GM23338 (cell line): ENCODE measurements at regions not wholly inside any gene's neighbourhood (a gene's known extent, or its start where the extent isn't known, plus 50 kb on each side); places are given as distances from the start of the nearest gene placed in this dataset.

Experiments
- ATAC-seq: fragments of 200-7000 bp; cut with Tn5 transposase; 3 replicates; pipeline ENCODE4 v1.9.1; 2020
- DNase-seq: peaks from one replicate; pipeline ENCODE4 v3.0.0-alpha.2; 2015; ENCODE audit warnings: low spot score
- H2AFZ ChIP-seq: fragments of 200-600 bp; sonication (generic); 2 replicates; pipeline ENCODE4 v1.8.0; 2016; ENCODE audit warnings: antibody characterized with exemption, mild to moderate bottlenecking, moderate library complexity
- H3F3A ChIP-seq: fragments of 200-600 bp; sonication (generic); replicated peaks from 2 replicates; pipeline ENCODE4 v1.8.0; 2017; ENCODE audit warnings: antibody characterized with exemption, mixed run types, low read depth
- H3K27ac ChIP-seq: fragments of 200-600 bp; sonication (generic); 2 replicates; pipeline ENCODE4 v1.6.1; 2016; ENCODE audit warnings: low read depth
- H3K27me3 ChIP-seq: fragments of 200-600 bp; sonication (generic); 2 replicates; pipeline ENCODE4 v1.8.0; 2016; ENCODE audit warnings: mild to moderate bottlenecking, mixed run types, moderate library complexity; ENCODE audit not compliant: insufficient read depth
- H3K36me3 ChIP-seq: fragments of 200-600 bp; sonication (generic); 2 replicates; pipeline ENCODE4 v1.8.0; 2016; ENCODE audit warnings: mild to moderate bottlenecking; ENCODE audit not compliant: insufficient read depth
- H3K4me1 ChIP-seq: fragments of 200-600 bp; sonication (generic); 2 replicates; pipeline ENCODE4 v1.8.0; 2016; ENCODE audit warnings: mild to moderate bottlenecking, moderate library complexity; ENCODE audit not compliant: insufficient read depth
- H3K4me2 ChIP-seq: fragments of 200-600 bp; sonication (generic); 2 replicates; pipeline ENCODE4 v1.7.1; 2017; ENCODE audit warnings: mixed run types
- H3K4me3 ChIP-seq: fragments of 200-600 bp; sonication (generic); 2 replicates; pipeline ENCODE4 v1.6.1; 2016; ENCODE audit warnings: mixed run types
- H3K79me2 ChIP-seq: fragments of 200-600 bp; sonication (generic); replicated peaks from 2 replicates; pipeline ENCODE4 v1.8.0; 2017; ENCODE audit warnings: mild to moderate bottlenecking; ENCODE audit not compliant: insufficient read depth
- H3K9me2 ChIP-seq: fragments of 200-600 bp; sonication (generic); 2 replicates; pipeline ENCODE4 v1.8.0; 2017; ENCODE audit not compliant: insufficient read depth
- H4K20me1 ChIP-seq: fragments of 200-600 bp; sonication (generic); replicated peaks from 2 replicates; pipeline ENCODE4 v1.8.0; 2017; ENCODE audit warnings: mild to moderate bottlenecking; ENCODE audit not compliant: insufficient read depth
- H3K27ac Mint-ChIP-seq: 2 replicates; pipeline ENCODE4 v1.8.0; 2020; ENCODE audit warnings: inconsistent platforms, mild to moderate bottlenecking, moderate library complexity, mixed read lengths
- H3K27me3 Mint-ChIP-seq: 3 replicates; pipeline ENCODE4 v1.8.0; 2022; ENCODE audit warnings: low read depth, mild to moderate bottlenecking, moderate library complexity, mixed read lengths, inconsistent platforms; ENCODE audit not compliant: insufficient read depth, poor library complexity
- H3K36me3 Mint-ChIP-seq: 3 replicates; pipeline ENCODE4 v1.8.0; 2021; ENCODE audit warnings: low read depth, mild to moderate bottlenecking, inconsistent platforms, moderate library complexity, mixed read lengths
- H3K4me1 Mint-ChIP-seq: 3 replicates; pipeline ENCODE4 v1.8.0; 2020; ENCODE audit warnings: mild to moderate bottlenecking, inconsistent platforms, mixed read lengths
- H3K4me3 Mint-ChIP-seq: 3 replicates; pipeline ENCODE4 v1.8.0; 2021; ENCODE audit warnings: moderate library complexity, mild to moderate bottlenecking, inconsistent platforms, mixed read lengths
- H3K9me3 Mint-ChIP-seq: 3 replicates; pipeline ENCODE4 v1.8.0; 2020; ENCODE audit warnings: moderate library complexity, mild to moderate bottlenecking, inconsistent platforms, mixed read lengths
- CREB1 ChIP-seq: fragments of 250-450 bp; sonication (Bioruptor Pico); IDR thresholded peaks from 2 replicates; pipeline ENCODE4 v1.5.0; 2020; ENCODE audit warnings: low read depth, mild to moderate bottlenecking, moderate library complexity
- CTCF ChIP-seq, 2 experiments: fragments of 200-600 bp in 1 of 2; sonication (generic) in 1 of 2; conservative IDR thresholded peaks; 2 replicates each; pipeline versions ENCODE4 v1.5.1 to v1.6.1; 2016 to 2017; ENCODE audit warnings: antibody characterized with exemption in 2 of 2, low read depth in 2 of 2, mild to moderate bottlenecking in 2 of 2, moderate library complexity in 1 of 2
- ETS1 ChIP-seq: IDR thresholded peaks from 2 replicates; pipeline ENCODE4 v1.6.1; 2016; ENCODE audit warnings: antibody characterized with exemption
- EZH2 ChIP-seq: fragments of 200-600 bp; sonication (generic); IDR thresholded peaks from one replicate; pipeline ENCODE4 v1.8.0; 2017; ENCODE audit warnings: antibody characterized with exemption, mild to moderate bottlenecking, low read depth; ENCODE audit not compliant: unreplicated experiment
- EZH2phosphoT487 ChIP-seq: fragments of 200-600 bp; sonication (generic); IDR thresholded peaks from one replicate; pipeline ENCODE4 v1.8.1; 2018; ENCODE audit warnings: antibody characterized with exemption; ENCODE audit not compliant: unreplicated experiment
- JUNB ChIP-seq: IDR thresholded peaks from one replicate; pipeline ENCODE4 v1.6.1; 2016; ENCODE audit warnings: antibody characterized with exemption; ENCODE audit not compliant: unreplicated experiment
- NANOG ChIP-seq: IDR thresholded peaks from 2 replicates; pipeline ENCODE4 v1.6.1; 2016; ENCODE audit warnings: antibody characterized with exemption, borderline replicate concordance
- POLR2AphosphoS5 ChIP-seq: IDR thresholded peaks from 2 replicates; pipeline ENCODE4 v1.6.1; 2016; ENCODE audit warnings: antibody characterized with exemption, low read depth
- TF ChIP-seq, protein P1 (sequence below): fragments of 250-450 bp; sonication (Bioruptor Pico); IDR thresholded peaks from 2 replicates; pipeline ENCODE4 v1.5.0; 2020; ENCODE audit warnings: mild to moderate bottlenecking, moderate library complexity

DNA sequence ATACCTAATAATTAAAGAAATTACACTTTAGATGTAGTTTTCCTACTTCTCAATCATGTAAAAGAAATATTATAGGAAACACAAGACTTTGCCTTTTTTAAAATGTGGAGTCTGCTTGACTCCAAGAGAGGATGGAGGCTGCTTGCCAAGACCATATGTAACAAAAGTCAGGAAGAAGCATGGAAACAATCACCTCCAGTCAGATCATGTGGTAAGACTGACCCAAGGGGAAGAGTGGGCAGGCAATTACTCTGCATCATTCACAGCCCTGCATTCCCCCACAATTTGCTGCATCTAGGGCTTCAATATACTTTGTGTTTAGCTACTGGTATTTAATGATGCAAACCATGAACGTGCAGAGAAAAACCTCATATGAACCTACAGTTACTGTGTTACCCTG, 78.0 kb upstream of the RXFP1 start (continued):
- no peak for TF ChIP-seq ETS1
- TF ChIP-seq EZH2 = no peak
- TF ChIP-seq NANOG = no peak
- TF ChIP-seq CTCF (conservative IDR thresholded peaks at IDR 0.05; ENCODE audit: low read depth in 2 of 2) = no peak
- no peak for TF ChIP-seq JUNB
- TF ChIP-seq POLR2AphosphoS5 = no peak
- no peak for TF ChIP-seq EZH2phosphoT487

GRCh38 chr4:158444621-158445020, 77.1 kb upstream of the RXFP1 start:
- ATAC-seq (no peak), DNase-seq (no peak)
- Mint-ChIP-seq H3K4me3 (no peak overlapping the region), H3K27me3 (no peaks in the 10 kb centered on the region), H3K4me1 (no peaks in the 10 kb centered on the region), H3K36me3 (no peaks in the 10 kb centered on the region), H3K27ac (no peak overlapping the region; the same call in 1 of the 2 replicates), H3K9me3 (no peaks in the 10 kb centered on the region)
- no peaks in the 10 kb centered on the region for H3K36me3 ChIP-seq
- no peaks in the 10 kb centered on the region for H3K79me2 ChIP-seq
- H2AFZ ChIP-seq = no peak overlapping the region
- H3K27ac ChIP-seq = no peak overlapping the region
- H3K4me3 ChIP-seq = no peak overlapping the region
- no peaks in the 10 kb centered on the region for H4K20me1 ChIP-seq
- H3K27me3 ChIP-seq = no peaks in the 10 kb centered on the region
- no peaks in the 10 kb centered on the region for H3K4me1 ChIP-seq
- TF ChIP-seq CREB1 = no peak
- TF ChIP-seq EZH2phosphoT487 = no peak
- TF ChIP-seq EZH2 = no peak
- TF ChIP-seq, protein P1, sequence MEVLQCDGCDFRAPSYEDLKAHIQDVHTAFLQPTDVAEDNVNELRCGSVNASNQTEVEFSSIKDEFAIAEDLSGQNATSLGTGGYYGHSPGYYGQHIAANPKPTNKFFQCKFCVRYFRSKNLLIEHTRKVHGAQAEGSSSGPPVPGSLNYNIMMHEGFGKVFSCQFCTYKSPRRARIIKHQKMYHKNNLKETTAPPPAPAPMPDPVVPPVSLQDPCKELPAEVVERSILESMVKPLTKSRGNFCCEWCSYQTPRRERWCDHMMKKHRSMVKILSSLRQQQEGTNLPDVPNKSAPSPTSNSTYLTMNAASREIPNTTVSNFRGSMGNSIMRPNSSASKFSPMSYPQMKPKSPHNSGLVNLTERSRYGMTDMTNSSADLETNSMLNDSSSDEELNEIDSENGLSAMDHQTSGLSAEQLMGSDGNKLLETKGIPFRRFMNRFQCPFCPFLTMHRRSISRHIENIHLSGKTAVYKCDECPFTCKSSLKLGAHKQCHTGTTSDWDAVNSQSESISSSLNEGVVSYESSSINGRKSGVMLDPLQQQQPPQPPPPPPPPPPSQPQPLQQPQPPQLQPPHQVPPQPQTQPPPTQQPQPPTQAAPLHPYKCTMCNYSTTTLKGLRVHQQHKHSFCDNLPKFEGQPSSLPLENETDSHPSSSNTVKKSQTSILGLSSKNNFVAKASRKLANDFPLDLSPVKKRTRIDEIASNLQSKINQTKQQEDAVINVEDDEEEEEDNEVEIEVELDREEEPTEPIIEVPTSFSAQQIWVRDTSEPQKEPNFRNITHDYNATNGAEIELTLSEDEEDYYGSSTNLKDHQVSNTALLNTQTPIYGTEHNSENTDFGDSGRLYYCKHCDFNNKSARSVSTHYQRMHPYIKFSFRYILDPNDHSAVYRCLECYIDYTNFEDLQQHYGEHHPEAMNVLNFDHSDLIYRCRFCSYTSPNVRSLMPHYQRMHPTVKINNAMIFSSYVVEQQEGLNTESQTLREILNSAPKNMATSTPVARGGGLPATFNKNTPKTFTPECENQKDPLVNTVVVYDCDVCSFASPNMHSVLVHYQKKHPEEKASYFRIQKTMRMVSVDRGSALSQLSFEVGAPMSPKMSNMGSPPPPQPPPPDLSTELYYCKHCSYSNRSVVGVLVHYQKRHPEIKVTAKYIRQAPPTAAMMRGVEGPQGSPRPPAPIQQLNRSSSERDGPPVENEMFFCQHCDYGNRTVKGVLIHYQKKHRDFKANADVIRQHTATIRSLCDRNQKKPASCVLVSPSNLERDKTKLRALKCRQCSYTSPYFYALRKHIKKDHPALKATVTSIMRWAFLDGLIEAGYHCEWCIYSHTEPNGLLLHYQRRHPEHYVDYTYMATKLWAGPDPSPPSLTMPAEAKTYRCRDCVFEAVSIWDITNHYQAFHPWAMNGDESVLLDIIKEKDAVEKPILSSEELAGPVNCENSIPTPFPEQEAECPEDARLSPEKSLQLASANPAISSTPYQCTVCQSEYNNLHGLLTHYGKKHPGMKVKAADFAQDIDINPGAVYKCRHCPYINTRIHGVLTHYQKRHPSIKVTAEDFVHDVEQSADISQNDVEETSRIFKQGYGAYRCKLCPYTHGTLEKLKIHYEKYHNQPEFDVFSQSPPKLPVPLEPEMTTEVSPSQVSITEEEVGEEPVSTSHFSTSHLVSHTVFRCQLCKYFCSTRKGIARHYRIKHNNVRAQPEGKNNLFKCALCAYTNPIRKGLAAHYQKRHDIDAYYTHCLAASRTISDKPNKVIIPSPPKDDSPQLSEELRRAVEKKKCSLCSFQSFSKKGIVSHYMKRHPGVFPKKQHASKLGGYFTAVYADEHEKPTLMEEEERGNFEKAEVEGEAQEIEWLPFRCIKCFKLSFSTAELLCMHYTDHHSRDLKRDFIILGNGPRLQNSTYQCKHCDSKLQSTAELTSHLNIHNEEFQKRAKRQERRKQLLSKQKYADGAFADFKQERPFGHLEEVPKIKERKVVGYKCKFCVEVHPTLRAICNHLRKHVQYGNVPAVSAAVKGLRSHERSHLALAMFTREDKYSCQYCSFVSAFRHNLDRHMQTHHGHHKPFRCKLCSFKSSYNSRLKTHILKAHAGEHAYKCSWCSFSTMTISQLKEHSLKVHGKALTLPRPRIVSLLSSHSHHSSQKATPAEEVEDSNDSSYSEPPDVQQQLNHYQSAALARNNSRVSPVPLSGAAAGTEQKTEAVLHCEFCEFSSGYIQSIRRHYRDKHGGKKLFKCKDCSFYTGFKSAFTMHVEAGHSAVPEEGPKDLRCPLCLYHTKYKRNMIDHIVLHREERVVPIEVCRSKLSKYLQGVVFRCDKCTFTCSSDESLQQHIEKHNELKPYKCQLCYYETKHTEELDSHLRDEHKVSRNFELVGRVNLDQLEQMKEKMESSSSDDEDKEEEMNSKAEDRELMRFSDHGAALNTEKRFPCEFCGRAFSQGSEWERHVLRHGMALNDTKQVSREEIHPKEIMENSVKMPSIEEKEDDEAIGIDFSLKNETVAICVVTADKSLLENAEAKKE (CRISPR knock-in tag) = no peak
- no peak for TF ChIP-seq NANOG
- TF ChIP-seq ETS1 = no peak
- no peak overlapping the region for H3K4me2 ChIP-seq
- no peaks in the 10 kb centered on the region for H3F3A ChIP-seq
- no peaks in the 10 kb centered on the region for H3K9me2 ChIP-seq
